ENCODE measurements at regions not wholly inside any gene's neighbourhood (a gene's known extent, or its start where the extent isn't known, plus 50 kb on each side); places are given as distances from the start of the nearest gene placed in this dataset.
"Not testable (repeated sequence)": the region's sequence is repeated elsewhere in the genome, so short reads cannot be mapped to it uniquely, and the experiment has no call there.

GRCh38 chr4:3898928-3899327 lies 132.7 kb downstream of the ADRA2C start:
- H3K27ac Mint-ChIP-seq; CTCF ChIA-PET; H3K4me1 Mint-ChIP-seq; H3K9me3 Mint-ChIP-seq; H3K27me3 Mint-ChIP-seq; H3K36me3 Mint-ChIP-seq (ENCODE audit: low read depth); POLR2A ChIA-PET; DNase-seq; H3K4me3 Mint-ChIP-seq: not testable (repeated sequence)

GRCh38 chr4:3904264-3904955 lies 138.2 kb downstream of the ADRA2C start:
- H3K27ac Mint-ChIP-seq; H3K9me3 Mint-ChIP-seq; DNase-seq; H3K4me3 Mint-ChIP-seq; H3K4me1 Mint-ChIP-seq; POLR2A ChIA-PET; H3K27me3 Mint-ChIP-seq; H3K36me3 Mint-ChIP-seq (ENCODE audit: low read depth); CTCF ChIA-PET: not testable (repeated sequence)

GRCh38 chr4:3909616-3910015 lies 143.4 kb downstream of the ADRA2C start:
- H3K36me3 Mint-ChIP-seq (ENCODE audit: low read depth); H3K9me3 Mint-ChIP-seq; H3K27ac Mint-ChIP-seq; CTCF ChIA-PET; POLR2A ChIA-PET; H3K4me3 Mint-ChIP-seq; H3K27me3 Mint-ChIP-seq; DNase-seq; H3K4me1 Mint-ChIP-seq: not testable (repeated sequence)

GRCh38 chr4:3910161-3910950 lies 144.2 kb downstream of the ADRA2C start:
- H3K9me3 Mint-ChIP-seq; POLR2A ChIA-PET; DNase-seq; H3K27me3 Mint-ChIP-seq; H3K4me3 Mint-ChIP-seq; H3K4me1 Mint-ChIP-seq; CTCF ChIA-PET; H3K27ac Mint-ChIP-seq; H3K36me3 Mint-ChIP-seq (ENCODE audit: low read depth): not testable (repeated sequence)

GRCh38 chr4:3911252-3911856 lies 145.2 kb downstream of the ADRA2C start:
- Mint-ChIP-seq H3K27me3 (no peaks in the 10 kb centered on the region), H3K4me3 (no peak overlapping the region), H3K4me1 (peaks cover 2% of the 10 kb centered on the region), H3K36me3 (ENCODE audit: low read depth) (no peaks in the 10 kb centered on the region), H3K27ac (no peak overlapping the region), H3K9me3 (peaks cover 9% of the 10 kb centered on the region)
- ChIA-PET POLR2A (no interaction called here), CTCF (no interaction called here)
- DNase-seq, result no peak

- H3K9me3 Mint-ChIP-seq; H3K27me3 Mint-ChIP-seq; H3K4me3 Mint-ChIP-seq; H3K4me1 Mint-ChIP-seq; POLR2A ChIA-PET; H3K36me3 Mint-ChIP-seq (ENCODE audit: low read depth); DNase-seq; CTCF ChIA-PET; H3K27ac Mint-ChIP-seq: not testable (repeated sequence)
These were observed 148.3 kb downstream of the ADRA2C start for GRCh38 chr4:3914511-3914910.

GRCh38 chr4:3919509-3919908 lies 153.3 kb downstream of the ADRA2C start:
- CTCF ChIA-PET; H3K4me3 Mint-ChIP-seq; H3K27me3 Mint-ChIP-seq; H3K9me3 Mint-ChIP-seq; H3K36me3 Mint-ChIP-seq (ENCODE audit: low read depth); DNase-seq; H3K27ac Mint-ChIP-seq; H3K4me1 Mint-ChIP-seq; POLR2A ChIA-PET: not testable (repeated sequence)

GRCh38 chr4:3921902-3922301 lies 155.7 kb downstream of the ADRA2C start:
- H3K4me1 Mint-ChIP-seq; CTCF ChIA-PET; POLR2A ChIA-PET; H3K4me3 Mint-ChIP-seq; H3K36me3 Mint-ChIP-seq (ENCODE audit: low read depth); H3K27ac Mint-ChIP-seq; DNase-seq; H3K27me3 Mint-ChIP-seq; H3K9me3 Mint-ChIP-seq: not testable (repeated sequence)

GRCh38 chr4:3925841-3926240 lies 159.7 kb downstream of the ADRA2C start:
- H3K4me1 Mint-ChIP-seq; POLR2A ChIA-PET; H3K4me3 Mint-ChIP-seq; H3K27ac Mint-ChIP-seq; H3K9me3 Mint-ChIP-seq; DNase-seq; H3K36me3 Mint-ChIP-seq (ENCODE audit: low read depth); CTCF ChIA-PET: not testable (repeated sequence)
- H3K27me3 Mint-ChIP-seq, result peaks cover 17% of the 10 kb centered on the region

- H3K9me3 Mint-ChIP-seq; H3K36me3 Mint-ChIP-seq (ENCODE audit: low read depth); H3K27ac Mint-ChIP-seq; H3K4me1 Mint-ChIP-seq; CTCF ChIA-PET; DNase-seq; H3K4me3 Mint-ChIP-seq; POLR2A ChIA-PET: not testable (repeated sequence)
- peaks cover 14% of the 10 kb centered on the region for H3K27me3 Mint-ChIP-seq
These were observed 160.1 kb downstream of the ADRA2C start for GRCh38 chr4:3926271-3926670.

- DNase-seq; H3K27ac Mint-ChIP-seq; H3K4me3 Mint-ChIP-seq; H3K36me3 Mint-ChIP-seq (ENCODE audit: low read depth); POLR2A ChIA-PET; H3K4me1 Mint-ChIP-seq; H3K9me3 Mint-ChIP-seq; CTCF ChIA-PET: not testable (repeated sequence)
- peaks cover 14% of the 10 kb centered on the region for H3K27me3 Mint-ChIP-seq
These were observed 161.0 kb downstream of the ADRA2C start for GRCh38 chr4:3926969-3927755.

- H3K9me3 Mint-ChIP-seq; H3K27ac Mint-ChIP-seq; H3K4me1 Mint-ChIP-seq; POLR2A ChIA-PET; H3K36me3 Mint-ChIP-seq (ENCODE audit: low read depth); H3K4me3 Mint-ChIP-seq; DNase-seq; CTCF ChIA-PET: not testable (repeated sequence)
- H3K27me3 Mint-ChIP-seq, result peaks cover 14% of the 10 kb centered on the region
These were observed 163.2 kb downstream of the ADRA2C start for GRCh38 chr4:3929431-3929830.

- CTCF ChIA-PET, result interaction anchor here (0.6 kb wide), 1 partner anchor 308 kb away, joined by 3 read pairs; no protein-coding TSS in a partner anchor
These were observed 166.5 kb downstream of the ADRA2C start for GRCh38 chr4:3932734-3933133.

More at GRCh38 chr4:3932734-3933133, 166.5 kb downstream of the ADRA2C start:
- peaks cover 11% of the 10 kb centered on the region for H3K27me3 Mint-ChIP-seq
- H3K27ac Mint-ChIP-seq; H3K9me3 Mint-ChIP-seq; H3K4me1 Mint-ChIP-seq; DNase-seq; POLR2A ChIA-PET; H3K4me3 Mint-ChIP-seq; H3K36me3 Mint-ChIP-seq (ENCODE audit: low read depth): not testable (repeated sequence)
